GM12878 (cell line): ENCODE measurements at regions not wholly inside any gene's neighbourhood (a gene's known extent, or its start where the extent isn't known, plus 50 kb on each side); places are given as distances from the start of the nearest gene placed in this dataset.

Experiments
- TF ChIP-seq, protein P1 (sequence below): IDR thresholded peaks from 2 replicates; pipeline ENCODE4 v1.6.1; 2012; ENCODE audit warnings: low read depth, low read length, improper control_type of control experiment
- TF ChIP-seq, protein P2 (sequence below), 3 experiments: IDR thresholded peaks in 2 of 3; conservative IDR thresholded peaks in 1 of 3; 2 replicates each; pipeline ENCODE4 v1.5.1; 2011; ENCODE audit warnings: low read depth in 3 of 3, low read length in 3 of 3, mild to moderate bottlenecking in 3 of 3, control low read depth in 2 of 3, moderate library complexity in 2 of 3, inconsistent platforms in 1 of 3, mixed read lengths in 1 of 3; ENCODE audit not compliant: control insufficient read depth in 2 of 3, insufficient read depth in 1 of 3; ENCODE audit errors: extremely low read depth in 1 of 3

DNA sequence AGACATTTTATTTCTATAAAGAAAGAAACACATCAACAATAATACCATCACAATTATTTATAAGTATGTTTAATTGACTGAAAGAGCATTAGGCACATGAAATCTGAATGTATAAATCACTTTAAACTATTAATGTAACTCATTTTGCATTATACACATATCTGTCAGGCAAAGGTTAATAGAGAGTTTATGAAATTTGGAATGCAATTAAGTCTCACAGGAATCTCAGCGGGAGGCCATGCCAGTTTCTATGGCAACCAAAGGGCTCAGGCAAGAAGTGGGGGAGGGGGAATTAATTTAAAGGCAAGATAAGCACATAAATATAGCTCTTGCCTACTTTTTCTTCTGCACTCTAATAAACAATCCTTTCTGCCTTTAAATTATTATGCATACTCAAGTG, 152.6 kb downstream of the SLC16A9 start:
- TF ChIP-seq, protein P1, sequence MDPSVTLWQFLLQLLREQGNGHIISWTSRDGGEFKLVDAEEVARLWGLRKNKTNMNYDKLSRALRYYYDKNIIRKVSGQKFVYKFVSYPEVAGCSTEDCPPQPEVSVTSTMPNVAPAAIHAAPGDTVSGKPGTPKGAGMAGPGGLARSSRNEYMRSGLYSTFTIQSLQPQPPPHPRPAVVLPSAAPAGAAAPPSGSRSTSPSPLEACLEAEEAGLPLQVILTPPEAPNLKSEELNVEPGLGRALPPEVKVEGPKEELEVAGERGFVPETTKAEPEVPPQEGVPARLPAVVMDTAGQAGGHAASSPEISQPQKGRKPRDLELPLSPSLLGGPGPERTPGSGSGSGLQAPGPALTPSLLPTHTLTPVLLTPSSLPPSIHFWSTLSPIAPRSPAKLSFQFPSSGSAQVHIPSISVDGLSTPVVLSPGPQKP, result no peak
- TF ChIP-seq, protein P2, sequence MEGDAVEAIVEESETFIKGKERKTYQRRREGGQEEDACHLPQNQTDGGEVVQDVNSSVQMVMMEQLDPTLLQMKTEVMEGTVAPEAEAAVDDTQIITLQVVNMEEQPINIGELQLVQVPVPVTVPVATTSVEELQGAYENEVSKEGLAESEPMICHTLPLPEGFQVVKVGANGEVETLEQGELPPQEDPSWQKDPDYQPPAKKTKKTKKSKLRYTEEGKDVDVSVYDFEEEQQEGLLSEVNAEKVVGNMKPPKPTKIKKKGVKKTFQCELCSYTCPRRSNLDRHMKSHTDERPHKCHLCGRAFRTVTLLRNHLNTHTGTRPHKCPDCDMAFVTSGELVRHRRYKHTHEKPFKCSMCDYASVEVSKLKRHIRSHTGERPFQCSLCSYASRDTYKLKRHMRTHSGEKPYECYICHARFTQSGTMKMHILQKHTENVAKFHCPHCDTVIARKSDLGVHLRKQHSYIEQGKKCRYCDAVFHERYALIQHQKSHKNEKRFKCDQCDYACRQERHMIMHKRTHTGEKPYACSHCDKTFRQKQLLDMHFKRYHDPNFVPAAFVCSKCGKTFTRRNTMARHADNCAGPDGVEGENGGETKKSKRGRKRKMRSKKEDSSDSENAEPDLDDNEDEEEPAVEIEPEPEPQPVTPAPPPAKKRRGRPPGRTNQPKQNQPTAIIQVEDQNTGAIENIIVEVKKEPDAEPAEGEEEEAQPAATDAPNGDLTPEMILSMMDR (IDR thresholded peaks at IDR 0.05 in 2 of 3, conservative IDR thresholded peaks at IDR 0.05 in 1 of 3; ENCODE audit: control insufficient read depth in 2 of 3, extremely low read depth in 1 of 3, insufficient read depth in 1 of 3, low read depth in 3 of 3, low read length in 3 of 3), result no peak
